Body of pancreas (tissue), 4 donors: ENCODE measurements at regions not wholly inside any gene's neighbourhood (a gene's known extent, or its start where the extent isn't known, plus 50 kb on each side); places are given as distances from the start of the nearest gene placed in this dataset.

ENCODE experiments used
- ATAC-seq: fragments of 150-250 bp; one replicate; pipeline ENCODE4 v1.9.1; 2016
- DNase-seq, 4 donors: peaks; one replicate each; pipeline ENCODE4 v3.0.0-alpha.2; 2019
- H3K27ac ChIP-seq, 4 donors: fragments of 200-600 bp; sonication (generic); 1 replicate in 3 of 4; 2 replicates in 1 of 4; pipeline versions ENCODE4 v1.5.1 to v1.6.1; 2016 to 2019; ENCODE audit warnings: mild to moderate bottlenecking in 1 of 4, mixed read lengths in 1 of 4, moderate library complexity in 1 of 4
- H3K27me3 ChIP-seq, 2 donors: fragments of 200-600 bp; sonication (generic); one replicate each; pipeline ENCODE4 v1.6.0; 2016; ENCODE audit warnings: mild to moderate bottlenecking in 1 of 2
- H3K36me3 ChIP-seq, 2 donors: fragments of 200-600 bp; sonication (generic); replicated peaks in 1 of 2; 2 replicates each; pipeline ENCODE4 v1.5.1; 2016; ENCODE audit warnings: low read depth in 2 of 2; ENCODE audit not compliant: insufficient read depth in 1 of 2
- H3K4me1 ChIP-seq: fragments of 200-600 bp; sonication (generic); one replicate; pipeline ENCODE4 v1.6.0; 2016
- H3K4me3 ChIP-seq, 2 donors: fragments of 200-600 bp; sonication (generic); 1 replicate in 1 of 2; 2 replicates in 1 of 2; pipeline ENCODE4 v1.5.1; 2016 to 2019
- H3K9me3 ChIP-seq, 3 donors: fragments of 200-600 bp; sonication (generic); 1 replicate in 2 of 3; 2 replicates in 1 of 3; pipeline ENCODE4 v1.5.1; 2016
- CTCF ChIP-seq, 7 experiments: fragments of 450-650 bp in 4 of 7; fragments of 200-600 bp in 3 of 7; sonication (generic) in 3 of 7; IDR thresholded peaks; one replicate each; pipeline ENCODE4 v1.5.1; 2016 to 2019; ENCODE audit warnings: antibody characterized with exemption in 7 of 7
- POLR2A ChIP-seq, 3 donors: fragments of 450-650 bp; IDR thresholded peaks; one replicate each; pipeline ENCODE4 v1.6.1; 2016; ENCODE audit warnings: antibody characterized with exemption in 3 of 3, mild to moderate bottlenecking in 2 of 3
- WGBS, 2 donors: methylation state at CpG; one replicate each; pipeline ENCODE4 v1.1.5; 2017; 5-methylcytosine and 5-hydroxymethylcytosine counted together
- intact Hi-C: fragments of 100-400 bp; cut with DNase I; formaldehyde crosslinking; loops from one replicate; pipeline ENCODE4 v1.15.1; 2023

DNA sequence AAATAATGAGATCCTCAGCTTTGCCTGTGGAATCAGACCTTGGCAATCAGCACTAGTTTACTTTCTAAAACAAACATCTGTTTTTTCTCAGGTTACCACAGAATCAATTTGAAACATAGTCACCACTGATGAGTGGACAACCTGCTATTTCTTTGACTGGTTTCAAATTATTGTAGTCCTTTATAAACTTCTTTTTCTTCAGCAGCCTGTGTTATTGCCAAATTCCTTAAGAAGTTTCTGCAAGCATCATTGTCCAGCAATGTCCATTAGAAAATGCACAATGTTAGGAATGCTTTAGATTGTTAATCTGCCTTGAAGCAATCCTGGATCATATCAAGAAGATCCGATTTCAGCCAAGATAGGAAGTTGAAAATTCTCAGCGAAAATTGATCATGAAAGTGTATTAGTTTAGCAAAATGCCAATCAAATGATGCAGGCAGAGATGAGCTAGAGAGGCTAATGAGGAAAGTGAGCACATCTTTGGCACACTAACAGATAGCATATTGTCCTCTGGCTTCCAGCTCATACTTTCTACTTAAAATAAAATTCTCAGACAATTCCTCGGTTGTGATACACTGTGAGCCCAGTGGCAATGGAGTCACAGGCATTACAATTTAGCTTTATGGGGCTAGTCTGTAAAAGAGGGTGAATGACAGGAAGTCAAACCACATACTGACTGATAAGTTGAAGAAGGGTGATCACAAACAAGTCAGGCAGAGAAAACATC lies 270.6 kb downstream of the SLITRK6 start:
- Histone ChIP-seq H3K27ac (no peak overlapping the region), H3K4me1 (no peaks in the 10 kb centered on the region), H3K27me3 (no peaks in the 10 kb centered on the region), H3K36me3 (no peaks in the 10 kb centered on the region), H3K9me3 (no peaks in the 10 kb centered on the region), H3K4me3 (no peak overlapping the region)
- 32 to 34% methylated on average over 3 of the region's 3 CpGs for WGBS, 2 donors
- no peak for ATAC-seq
- TF ChIP-seq POLR2A (IDR thresholded peaks at IDR 0.05) (no peak), CTCF (IDR thresholded peaks at IDR 0.05) (no peak)
- no peak for DNase-seq
- intact Hi-C loops: no loop called here

DNA sequence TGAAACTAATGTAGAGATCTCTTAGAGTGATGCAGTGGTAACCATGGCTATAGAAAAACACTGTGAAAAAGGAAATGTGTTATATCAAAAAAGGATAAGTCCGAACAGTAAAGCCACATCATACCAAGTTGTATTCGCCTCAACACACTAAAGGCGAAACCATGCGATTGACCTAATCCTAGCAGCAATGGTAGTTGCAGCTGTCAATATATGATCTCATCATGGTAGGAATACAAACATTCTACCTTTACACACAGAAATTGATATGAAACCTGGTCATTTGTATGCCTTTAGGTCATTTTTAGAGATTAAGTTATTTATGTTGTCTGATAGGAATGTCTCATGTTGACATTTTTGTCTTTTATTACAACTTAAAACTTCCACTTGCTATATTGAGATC lies 271.9 kb downstream of the SLITRK6 start:
- Histone ChIP-seq H3K36me3 (no peaks in the 10 kb centered on the region), H3K4me3 (no peak overlapping the region), H3K9me3 (no peaks in the 10 kb centered on the region), H3K4me1 (no peaks in the 10 kb centered on the region), H3K27ac (no peak overlapping the region), H3K27me3 (no peaks in the 10 kb centered on the region)
- intact Hi-C loops: no loop called here
- ATAC-seq (no peak), DNase-seq (no peak)
- 77 to 83% methylated on average over 4 of the region's 4 CpGs for WGBS, 2 donors
- TF ChIP-seq POLR2A (IDR thresholded peaks at IDR 0.05) (no peak), CTCF (IDR thresholded peaks at IDR 0.05) (no peak)

DNA sequence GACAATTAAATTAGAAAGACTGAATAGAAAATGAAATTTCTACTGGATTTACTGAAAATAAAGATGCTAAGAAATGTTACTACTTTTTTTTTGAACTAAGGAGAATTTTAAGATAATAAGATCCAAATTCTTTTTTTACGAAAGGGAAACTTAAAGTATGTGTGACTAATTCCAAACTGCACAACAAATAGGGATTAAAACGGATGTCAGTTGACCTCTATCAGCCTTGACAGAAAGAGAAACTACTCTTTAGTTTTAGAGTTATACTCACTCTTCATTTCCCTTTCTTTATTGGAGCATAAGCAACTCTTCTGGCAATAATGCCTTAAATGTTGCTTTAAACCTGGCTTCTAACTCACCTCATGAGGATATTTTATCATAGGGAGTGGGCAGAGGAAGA lies 273.8 kb downstream of the SLITRK6 start:
- intact Hi-C loops: no loop called here
- WGBS, 2 donors: 45 to 48% methylated on average over 2 of the region's 2 CpGs
- H3K27ac ChIP-seq: no peak overlapping the region
- H3K4me3 ChIP-seq: no peak overlapping the region
- ATAC-seq: no peak
- no peaks in the 10 kb centered on the region for H3K36me3 ChIP-seq
- no peaks in the 10 kb centered on the region for H3K27me3 ChIP-seq
- H3K9me3 ChIP-seq: no peaks in the 10 kb centered on the region
- no peak for TF ChIP-seq CTCF (IDR thresholded peaks at IDR 0.05)
- TF ChIP-seq POLR2A (IDR thresholded peaks at IDR 0.05): no peak
- no peak for DNase-seq
- no peaks in the 10 kb centered on the region for H3K4me1 ChIP-seq

- H3K27me3 ChIP-seq: no peaks in the 10 kb centered on the region
- no peak overlapping the region for H3K4me3 ChIP-seq
- H3K27ac ChIP-seq: no peak overlapping the region
- intact Hi-C loops: no loop called here
- ATAC-seq: no peak
- no peaks in the 10 kb centered on the region for H3K9me3 ChIP-seq
- no peak for TF ChIP-seq POLR2A (IDR thresholded peaks at IDR 0.05)
- TF ChIP-seq CTCF (IDR thresholded peaks at IDR 0.05): no peak
- H3K4me1 ChIP-seq: no peaks in the 10 kb centered on the region
- H3K36me3 ChIP-seq: no peaks in the 10 kb centered on the region
- WGBS, 2 donors: 12 to 19% methylated on average over 2 of the region's 2 CpGs
- DNase-seq: no peak
Measured at GRCh38 chr13:85521657-85522056, 277.6 kb downstream of the SLITRK6 start.

DNA sequence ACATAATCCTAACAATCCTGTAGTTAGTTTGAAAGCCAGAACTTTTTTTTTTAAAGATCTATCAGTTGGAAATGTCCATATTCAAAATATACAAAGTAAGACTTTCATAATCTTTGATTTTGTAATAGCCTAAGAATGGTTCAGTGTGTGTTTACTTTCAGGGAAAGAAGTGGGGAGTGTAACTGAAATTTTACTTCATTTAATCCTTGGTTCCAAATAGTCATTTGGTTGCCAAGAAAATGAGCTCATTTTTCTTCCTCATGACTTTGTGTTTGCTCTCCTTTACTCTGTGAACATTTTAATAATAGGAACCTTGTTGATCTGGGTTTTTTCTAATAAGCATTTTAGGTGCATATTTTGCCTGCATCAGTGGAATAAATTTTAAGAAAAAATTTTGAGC lies 278.8 kb downstream of the SLITRK6 start:
- no peak overlapping the region for H3K27ac ChIP-seq
- H3K36me3 ChIP-seq: no peaks in the 10 kb centered on the region
- no peaks in the 10 kb centered on the region for H3K27me3 ChIP-seq
- H3K9me3 ChIP-seq: peaks cover 0 to 5% (median 0%) of the 10 kb centered on the region in 3 donors
- no peak overlapping the region for H3K4me3 ChIP-seq
- no peak for TF ChIP-seq POLR2A (IDR thresholded peaks at IDR 0.05)
- ATAC-seq: peak; percentile 69
- DNase-seq: no peak
- intact Hi-C loops: no loop called here
- H3K4me1 ChIP-seq: no peaks in the 10 kb centered on the region
